Naive thymus-derived CD4-positive, alpha-beta T cell (primary cell): ENCODE measurements at regions not wholly inside any gene's neighbourhood (a gene's known extent, or its start where the extent isn't known, plus 50 kb on each side); places are given as distances from the start of the nearest gene placed in this dataset.

ENCODE experiments used
- ATAC-seq: fragments of 150-1000 bp; cut with Tn5 transposase; 2 replicates; pipeline ENCODE4 v1.10.0; 2021; ENCODE audit warnings: mild to moderate bottlenecking, moderate library complexity
- CTCF ChIA-PET: fragments of 350-600 bp; sonication (Branson Sonifier 250); formaldehyde crosslinking; loops from one replicate; lab custom pipeline; 2021; ENCODE audit warnings: antibody characterized with exemption; lab: Charles Lee
- POLR2A ChIA-PET: fragments of 350-600 bp; sonication (Branson Sonifier 250); formaldehyde crosslinking; loops from one replicate; lab custom pipeline; 2021; ENCODE audit warnings: antibody characterized with exemption, inconsistent platforms; lab: Charles Lee
- DNase-seq, 9 donors: peaks; one replicate each; pipeline versions ENCODE4 v3.0.0 to v3.0.0-alpha.2; 2020 to 2022; ENCODE audit warnings: mixed read lengths in 1 of 9
- H3K27ac ChIP-seq: one replicate; pipeline ENCODE4 v1.7.0; 2013; ENCODE audit warnings: mild to moderate bottlenecking, low read depth, low read length, moderate library complexity
- H3K27me3 ChIP-seq, 2 donors: one replicate each; pipeline ENCODE4 v1.7.0; 2013; ENCODE audit warnings: low read length in 2 of 2, mild to moderate bottlenecking in 2 of 2, moderate library complexity in 2 of 2; ENCODE audit not compliant: control insufficient read depth in 2 of 2, insufficient read depth in 2 of 2
- H3K36me3 ChIP-seq, 3 experiments: 1 replicate in 2 of 3; 2 replicates in 1 of 3; pipeline ENCODE4 v1.7.0; 2013; ENCODE audit warnings: low read length in 3 of 3, mild to moderate bottlenecking in 3 of 3, moderate library complexity in 1 of 3; ENCODE audit not compliant: insufficient read depth in 3 of 3, control insufficient read depth in 2 of 3
- H3K4me1 ChIP-seq, 2 donors: one replicate each; pipeline ENCODE4 v1.7.0; 2013; ENCODE audit warnings: low read length in 2 of 2, mild to moderate bottlenecking in 2 of 2, moderate library complexity in 1 of 2; ENCODE audit not compliant: control insufficient read depth in 2 of 2, insufficient read depth in 2 of 2
- H3K4me3 ChIP-seq: 2 replicates; pipeline ENCODE4 v1.7.0; 2013; ENCODE audit warnings: mild to moderate bottlenecking, low read length
- H3K9me3 ChIP-seq, 3 experiments: 1 replicate in 2 of 3; 2 replicates in 1 of 3; pipeline ENCODE4 v1.7.0; 2013; ENCODE audit warnings: low read length in 3 of 3; ENCODE audit not compliant: control insufficient read depth in 2 of 3
- H3K27ac Mint-ChIP-seq, 9 donors: one replicate each; pipeline ENCODE4 v1.8.0; 2020 to 2022; ENCODE audit warnings: mixed read lengths in 9 of 9, mild to moderate bottlenecking in 8 of 9, moderate library complexity in 5 of 9, inconsistent platforms in 2 of 9
- H3K27me3 Mint-ChIP-seq, 5 donors: one replicate each; pipeline ENCODE4 v1.8.0; 2021 to 2022; ENCODE audit warnings: mixed read lengths in 5 of 5, mild to moderate bottlenecking in 1 of 5
- H3K36me3 Mint-ChIP-seq, 5 donors: one replicate each; pipeline ENCODE4 v1.8.0; 2020 to 2022; ENCODE audit warnings: mixed read lengths in 5 of 5, mild to moderate bottlenecking in 3 of 5, inconsistent platforms in 1 of 5
- H3K4me1 Mint-ChIP-seq, 7 donors: one replicate each; pipeline ENCODE4 v1.8.0; 2020 to 2022; ENCODE audit warnings: mixed read lengths in 7 of 7, mild to moderate bottlenecking in 3 of 7, inconsistent platforms in 1 of 7
- H3K4me3 Mint-ChIP-seq, 10 donors: one replicate each; pipeline ENCODE4 v1.8.0; 2020 to 2022; ENCODE audit warnings: mild to moderate bottlenecking in 10 of 10, mixed read lengths in 10 of 10, moderate library complexity in 6 of 10, inconsistent platforms in 2 of 10
- H3K9me3 Mint-ChIP-seq, 11 donors: one replicate each; pipeline ENCODE4 v1.8.0; 2020 to 2022; ENCODE audit warnings: mixed read lengths in 11 of 11, mild to moderate bottlenecking in 4 of 11, inconsistent platforms in 1 of 11, moderate library complexity in 1 of 11
- intact Hi-C, 2 donors: fragments of 100-400 bp; cut with micrococcal nuclease; formaldehyde crosslinking; loops; one replicate each; pipeline ENCODE4 v1.15.1; 2023

GRCh38 chr5:158155811-158156505 is 297.0 kb upstream of the CLINT1 start:
- Histone ChIP-seq H3K27me3 (no peaks in the 10 kb centered on the region), H3K4me3 (no peak overlapping the region), H3K27ac (no peak overlapping the region), H3K36me3 (no peaks in the 10 kb centered on the region), H3K9me3 (no peaks in the 10 kb centered on the region), H3K4me1 (no peaks in the 10 kb centered on the region)
- H3K9me3 Mint-ChIP-seq: peaks cover 0 to 2% (median 0%) of the 10 kb centered on the region in 11 donors
- no peak overlapping the region for H3K27ac Mint-ChIP-seq
- no peak for DNase-seq
- CTCF ChIA-PET: no interaction called here
- H3K36me3 Mint-ChIP-seq: no peaks in the 10 kb centered on the region
- intact Hi-C loops: no loop called here
- ATAC-seq: no peak
- no peaks in the 10 kb centered on the region for H3K4me1 Mint-ChIP-seq
- H3K27me3 Mint-ChIP-seq: peaks cover 0 to 25% (median 9%) of the 10 kb centered on the region in 5 donors
- POLR2A ChIA-PET: no interaction called here
- H3K4me3 Mint-ChIP-seq: no peak overlapping the region

GRCh38 chr5:158155067-158155466 is 296.1 kb upstream of the CLINT1 start:
- Mint-ChIP-seq H3K4me1 (no peaks in the 10 kb centered on the region), H3K4me3 (no peak overlapping the region), H3K36me3 (no peaks in the 10 kb centered on the region), H3K27me3 (peaks cover 0 to 25% (median 9%) of the 10 kb centered on the region in 5 donors), H3K9me3 (peaks cover 0 to 2% (median 0%) of the 10 kb centered on the region in 11 donors), H3K27ac (no peak overlapping the region)
- Histone ChIP-seq H3K4me3 (no peak overlapping the region), H3K36me3 (no peaks in the 10 kb centered on the region), H3K27me3 (no peaks in the 10 kb centered on the region), H3K9me3 (no peaks in the 10 kb centered on the region), H3K27ac (no peak overlapping the region), H3K4me1 (no peaks in the 10 kb centered on the region)
- DNase-seq (no peak), ATAC-seq (no peak)
- POLR2A ChIA-PET: no interaction called here
- CTCF ChIA-PET: no interaction called here
- intact Hi-C loops: no loop called here

DNA sequence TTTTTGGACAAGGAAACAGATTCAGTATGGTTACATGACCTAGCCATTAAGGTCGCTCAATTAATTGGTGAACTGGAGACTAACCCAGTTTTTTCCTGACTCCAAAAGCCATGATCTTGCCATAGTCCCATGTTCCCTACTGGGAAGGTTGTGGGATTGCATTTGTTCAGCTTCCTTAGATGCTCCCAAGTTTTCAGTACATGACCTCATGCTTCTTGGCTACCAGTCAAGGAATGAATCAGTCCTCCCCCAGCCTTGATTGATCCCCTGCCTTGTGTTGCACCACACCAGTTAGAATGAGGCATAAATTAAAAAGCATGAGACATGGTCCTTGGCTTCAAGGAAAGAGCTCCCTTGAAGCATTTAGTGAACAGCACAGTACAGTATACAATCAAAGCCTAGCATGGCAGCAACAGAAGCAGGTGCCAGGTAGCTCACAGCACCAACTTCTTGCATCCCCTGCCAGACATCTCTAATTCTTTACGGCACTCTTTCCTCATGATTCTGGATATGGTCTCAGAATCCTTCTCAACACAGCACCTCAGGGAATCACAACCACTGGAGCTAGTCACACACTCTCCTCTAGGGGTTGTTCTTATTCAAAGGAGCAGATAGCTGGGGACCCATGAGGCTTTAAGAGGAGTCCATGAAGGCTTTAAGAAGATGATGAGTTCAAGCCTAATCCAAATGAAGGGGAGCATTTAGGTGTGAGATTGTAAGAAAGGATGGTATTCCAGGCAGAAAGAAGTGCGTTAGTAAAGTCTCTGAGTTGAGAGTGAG is 295.5 kb upstream of the CLINT1 start:
- intact Hi-C loops: no loop called here
- no peaks in the 10 kb centered on the region for H3K4me1 Mint-ChIP-seq
- CTCF ChIA-PET: no interaction called here
- no peak for ATAC-seq
- no peak overlapping the region for H3K27ac ChIP-seq
- no peak for DNase-seq
- no peaks in the 10 kb centered on the region for H3K4me1 ChIP-seq
- H3K36me3 Mint-ChIP-seq: no peaks in the 10 kb centered on the region
- H3K4me3 Mint-ChIP-seq: no peak overlapping the region
- H3K9me3 ChIP-seq: no peaks in the 10 kb centered on the region
- H3K27me3 ChIP-seq: no peaks in the 10 kb centered on the region
- POLR2A ChIA-PET: no interaction called here
- peaks cover 0 to 26% (median 9%) of the 10 kb centered on the region in 5 donors for H3K27me3 Mint-ChIP-seq
- no peaks in the 10 kb centered on the region for H3K36me3 ChIP-seq
- no peak overlapping the region for H3K27ac Mint-ChIP-seq
- peaks cover 0 to 2% (median 0%) of the 10 kb centered on the region in 11 donors for H3K9me3 Mint-ChIP-seq
- H3K4me3 ChIP-seq: no peak overlapping the region

- intact Hi-C loops: no loop called here
- ATAC-seq (no peak), DNase-seq (no peak)
- no peak overlapping the region for H3K4me3 Mint-ChIP-seq
- no peak overlapping the region for H3K27ac Mint-ChIP-seq
- Histone ChIP-seq H3K36me3 (no peaks in the 10 kb centered on the region), H3K4me3 (no peak overlapping the region), H3K27me3 (no peaks in the 10 kb centered on the region), H3K27ac (no peak overlapping the region), H3K9me3 (no peaks in the 10 kb centered on the region), H3K4me1 (no peaks in the 10 kb centered on the region)
- peaks cover 0 to 26% (median 8%) of the 10 kb centered on the region in 5 donors for H3K27me3 Mint-ChIP-seq
- CTCF ChIA-PET: no interaction called here
- POLR2A ChIA-PET: no interaction called here
- H3K9me3 Mint-ChIP-seq: peaks cover 0 to 2% (median 0%) of the 10 kb centered on the region in 11 donors
- no peaks in the 10 kb centered on the region for H3K36me3 Mint-ChIP-seq
- no peaks in the 10 kb centered on the region for H3K4me1 Mint-ChIP-seq
Observed at GRCh38 chr5:158153508-158153907, 294.6 kb upstream of the CLINT1 start.

DNA sequence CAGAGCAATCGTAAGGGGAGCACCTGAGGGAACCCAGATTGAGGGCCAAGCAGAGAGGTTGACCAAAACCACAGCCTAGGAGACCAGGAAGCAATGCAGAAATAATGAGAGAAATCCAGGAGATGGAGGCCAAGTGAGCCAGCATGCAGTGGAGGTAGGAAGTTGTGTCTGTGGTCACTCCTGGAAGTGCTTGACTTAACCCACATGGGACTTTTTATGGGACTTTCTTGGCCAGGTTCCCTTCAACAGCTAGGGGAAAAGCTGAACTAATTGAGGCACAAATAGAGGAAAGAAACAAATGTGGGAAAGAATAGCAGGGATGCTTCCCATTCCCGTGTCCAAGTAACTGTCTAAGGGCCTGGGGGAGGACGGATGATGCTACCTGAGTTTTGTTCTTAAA is 293.2 kb upstream of the CLINT1 start:
- intact Hi-C loops: no loop called here
- H3K4me1 Mint-ChIP-seq: no peaks in the 10 kb centered on the region

GRCh38 chr5:158147227-158147626 is 288.3 kb upstream of the CLINT1 start:
- no peak for DNase-seq
- POLR2A ChIA-PET: no interaction called here

More for the DNA sequence above, 293.2 kb upstream of the CLINT1 start:
- Histone ChIP-seq H3K27me3 (no peaks in the 10 kb centered on the region), H3K36me3 (no peaks in the 10 kb centered on the region), H3K4me3 (no peak overlapping the region), H3K4me1 (no peaks in the 10 kb centered on the region), H3K9me3 (no peaks in the 10 kb centered on the region), H3K27ac (no peak overlapping the region)
- ChIA-PET CTCF (no interaction called here), POLR2A (no interaction called here)
- H3K27me3 Mint-ChIP-seq: peaks cover 0 to 22% (median 4%) of the 10 kb centered on the region in 5 donors
- no peak overlapping the region for H3K27ac Mint-ChIP-seq
- H3K36me3 Mint-ChIP-seq: no peaks in the 10 kb centered on the region
- DNase-seq: no peak
- H3K4me3 Mint-ChIP-seq: no peak overlapping the region
- no peak for ATAC-seq
- H3K9me3 Mint-ChIP-seq: no peaks in the 10 kb centered on the region

More at GRCh38 chr5:158147227-158147626, 288.3 kb upstream of the CLINT1 start:
- H3K9me3 Mint-ChIP-seq: no peaks in the 10 kb centered on the region
- no peaks in the 10 kb centered on the region for H3K4me1 Mint-ChIP-seq
- H3K36me3 Mint-ChIP-seq: no peaks in the 10 kb centered on the region
- Histone ChIP-seq H3K27ac (no peak overlapping the region), H3K27me3 (no peaks in the 10 kb centered on the region), H3K36me3 (no peaks in the 10 kb centered on the region), H3K4me1 (no peaks in the 10 kb centered on the region), H3K4me3 (no peak overlapping the region), H3K9me3 (no peaks in the 10 kb centered on the region)
- H3K27ac Mint-ChIP-seq: no peak overlapping the region
- CTCF ChIA-PET: no interaction called here
- peaks cover 0 to 14% (median 0%) of the 10 kb centered on the region in 5 donors for H3K27me3 Mint-ChIP-seq
- intact Hi-C loops: no loop called here
- ATAC-seq: no peak
- H3K4me3 Mint-ChIP-seq: no peak overlapping the region
